ENCODE measurements at regions not wholly inside any gene's neighbourhood (a gene's known extent, or its start where the extent isn't known, plus 50 kb on each side); places are given as distances from the start of the nearest gene placed in this dataset.

DNA sequence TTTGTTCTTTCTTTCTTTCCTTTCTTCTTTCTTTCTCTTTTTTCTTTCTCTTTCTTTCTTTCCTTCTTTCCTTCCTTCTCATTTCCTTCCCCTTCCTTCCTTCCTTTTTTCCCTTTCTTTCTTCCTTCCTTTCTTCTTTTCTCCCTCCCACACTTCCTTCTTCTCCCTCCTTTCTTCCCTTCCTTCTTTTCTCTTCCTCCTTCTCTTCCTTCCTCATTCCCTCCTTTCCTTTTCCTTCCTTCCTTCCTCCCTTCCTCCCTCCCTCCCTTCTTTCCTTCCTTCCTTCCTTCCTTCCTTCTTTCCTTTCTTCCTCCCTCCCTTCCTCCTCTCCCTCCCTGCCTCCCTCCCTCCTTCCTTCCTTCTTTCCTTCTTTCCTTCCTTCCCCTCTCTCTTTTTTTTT, 755.7 kb upstream of the GRM7 start:
- Histone ChIP-seq H3K4me1 (no peaks in the 10 kb centered on the region), H3K9me3 (peaks cover 0 to 10% (median 0%) of the 10 kb centered on the region in 12 donors), H3K36me3 (no peaks in the 10 kb centered on the region), H3K27ac (no peak overlapping the region), H3K27me3 (no peaks in the 10 kb centered on the region), H3K4me3 (no peak overlapping the region)
- no peak for DNase-seq
- TF ChIP-seq POLR2A (IDR thresholded peaks at IDR 0.05): no peak
- TF ChIP-seq, protein P1, sequence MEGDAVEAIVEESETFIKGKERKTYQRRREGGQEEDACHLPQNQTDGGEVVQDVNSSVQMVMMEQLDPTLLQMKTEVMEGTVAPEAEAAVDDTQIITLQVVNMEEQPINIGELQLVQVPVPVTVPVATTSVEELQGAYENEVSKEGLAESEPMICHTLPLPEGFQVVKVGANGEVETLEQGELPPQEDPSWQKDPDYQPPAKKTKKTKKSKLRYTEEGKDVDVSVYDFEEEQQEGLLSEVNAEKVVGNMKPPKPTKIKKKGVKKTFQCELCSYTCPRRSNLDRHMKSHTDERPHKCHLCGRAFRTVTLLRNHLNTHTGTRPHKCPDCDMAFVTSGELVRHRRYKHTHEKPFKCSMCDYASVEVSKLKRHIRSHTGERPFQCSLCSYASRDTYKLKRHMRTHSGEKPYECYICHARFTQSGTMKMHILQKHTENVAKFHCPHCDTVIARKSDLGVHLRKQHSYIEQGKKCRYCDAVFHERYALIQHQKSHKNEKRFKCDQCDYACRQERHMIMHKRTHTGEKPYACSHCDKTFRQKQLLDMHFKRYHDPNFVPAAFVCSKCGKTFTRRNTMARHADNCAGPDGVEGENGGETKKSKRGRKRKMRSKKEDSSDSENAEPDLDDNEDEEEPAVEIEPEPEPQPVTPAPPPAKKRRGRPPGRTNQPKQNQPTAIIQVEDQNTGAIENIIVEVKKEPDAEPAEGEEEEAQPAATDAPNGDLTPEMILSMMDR (IDR thresholded peaks at IDR 0.05): no peak
- intact Hi-C loops (cut with DNase I): no loop called here
- no peak for ATAC-seq

DNA sequence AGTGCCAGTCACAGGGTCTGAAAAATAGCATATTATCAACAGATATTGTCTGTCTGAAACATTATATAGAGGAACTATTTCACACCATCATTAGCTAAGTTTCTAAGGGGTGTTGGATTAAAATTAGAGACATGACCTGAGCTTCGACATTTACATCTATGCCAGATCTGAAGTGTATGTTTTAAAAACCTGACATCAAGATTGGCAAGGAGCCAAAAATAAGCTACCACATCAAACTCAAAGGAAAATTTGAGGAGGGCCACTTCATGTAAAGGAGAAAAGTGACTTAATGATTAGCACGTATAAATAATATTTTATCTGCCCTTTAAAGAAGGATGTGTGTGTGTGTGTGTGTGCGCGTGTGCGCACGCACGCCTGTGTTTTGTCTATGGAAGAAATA, 752.0 kb upstream of the GRM7 start:
- no peak for TF ChIP-seq POLR2A (IDR thresholded peaks at IDR 0.05)
- TF ChIP-seq, protein P1 (IDR thresholded peaks at IDR 0.05): no peak
- Histone ChIP-seq H3K27me3 (no peaks in the 10 kb centered on the region), H3K9me3 (peaks cover 0 to 3% (median 0%) of the 10 kb centered on the region in 12 donors), H3K27ac (no peak overlapping the region), H3K4me1 (no peaks in the 10 kb centered on the region), H3K4me3 (no peak overlapping the region), H3K36me3 (no peaks in the 10 kb centered on the region)
- intact Hi-C loops (cut with DNase I): no loop called here
- ATAC-seq (no peak), DNase-seq (no peak)
- 75 to 84% (median 82%) methylated on average over 7 of the region's 7 CpGs for WGBS, 4 donors

DNA sequence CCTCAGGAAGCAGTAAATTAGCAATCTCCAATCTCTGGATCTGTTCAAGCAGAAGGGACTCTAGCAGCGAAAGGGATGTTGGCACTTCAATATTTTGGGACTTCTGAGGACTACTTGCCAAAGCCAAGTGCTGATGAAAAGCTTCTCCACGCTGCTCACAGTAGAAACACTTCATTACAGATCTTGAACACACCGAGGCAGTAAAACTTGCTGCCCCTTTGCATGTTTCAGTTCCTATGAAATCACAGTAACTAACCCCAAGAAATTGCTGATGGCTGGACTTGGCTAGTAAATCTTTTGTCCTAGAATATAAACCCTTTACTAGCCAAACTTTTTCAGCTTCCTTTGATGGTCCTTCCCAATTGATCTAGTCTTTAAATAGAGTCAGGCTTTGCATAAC, 750.5 kb upstream of the GRM7 start:
- Histone ChIP-seq H3K9me3 (peaks cover 0 to 3% (median 0%) of the 10 kb centered on the region in 12 donors), H3K36me3 (no peaks in the 10 kb centered on the region), H3K27ac (no peak overlapping the region), H3K4me3 (no peak overlapping the region), H3K4me1 (no peaks in the 10 kb centered on the region), H3K27me3 (no peaks in the 10 kb centered on the region)
- ATAC-seq (no peak), DNase-seq (no peak)
- intact Hi-C loops (cut with DNase I): no loop called here
- no peak for TF ChIP-seq POLR2A (IDR thresholded peaks at IDR 0.05)
- TF ChIP-seq, protein P1 (IDR thresholded peaks at IDR 0.05): no peak
- WGBS, 4 donors: 62 to 76% (median 69%) methylated on average over 3 of the region's 3 CpGs

DNA sequence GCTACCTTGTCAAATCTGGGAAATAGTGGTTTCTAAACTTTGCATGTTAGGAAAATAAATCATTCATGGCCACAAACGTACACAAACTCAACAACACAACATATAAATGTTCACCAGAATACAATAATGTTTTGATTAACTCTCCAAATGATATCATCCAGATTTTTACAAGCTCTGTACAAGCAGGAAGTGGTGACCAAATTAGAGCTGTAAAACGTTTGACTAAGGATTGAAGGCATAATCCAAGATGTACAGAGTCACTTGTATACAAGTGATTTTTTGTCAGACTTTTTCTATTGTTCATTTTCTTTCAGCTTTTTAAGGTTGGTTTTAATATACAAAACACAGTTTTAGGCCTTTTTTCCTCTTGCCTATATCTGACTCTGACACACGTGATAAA, 748.4 kb upstream of the GRM7 start:
- H3K4me1 ChIP-seq: no peaks in the 10 kb centered on the region
- H3K27me3 ChIP-seq: no peaks in the 10 kb centered on the region
- WGBS, 4 donors: 40 to 51% (median 47%) methylated on average over 3 of the region's 3 CpGs
- H3K36me3 ChIP-seq: no peaks in the 10 kb centered on the region
- intact Hi-C loops (cut with DNase I): no loop called here
- no peak overlapping the region for H3K4me3 ChIP-seq
- DNase-seq (no peak), ATAC-seq (no peak)
- no peak for TF ChIP-seq POLR2A (IDR thresholded peaks at IDR 0.05)
- TF ChIP-seq, protein P1 (IDR thresholded peaks at IDR 0.05): no peak
- peaks cover 0 to 5% (median 0%) of the 10 kb centered on the region in 12 donors for H3K9me3 ChIP-seq
- H3K27ac ChIP-seq: no peak overlapping the region
